Activated naive CD4-positive, alpha-beta T cell treated with anti-CD3 and anti-CD28 coated beads, Interleukin-2, amount 50 U/mL, for 16 hours (primary cell): ENCODE measurements at regions not wholly inside any gene's neighbourhood (a gene's known extent, or its start where the extent isn't known, plus 50 kb on each side); places are given as distances from the start of the nearest gene placed in this dataset.

Experiments used
- DNase-seq: peaks from one replicate; pipeline ENCODE4 v3.0.0-alpha.2; 2020

DNA sequence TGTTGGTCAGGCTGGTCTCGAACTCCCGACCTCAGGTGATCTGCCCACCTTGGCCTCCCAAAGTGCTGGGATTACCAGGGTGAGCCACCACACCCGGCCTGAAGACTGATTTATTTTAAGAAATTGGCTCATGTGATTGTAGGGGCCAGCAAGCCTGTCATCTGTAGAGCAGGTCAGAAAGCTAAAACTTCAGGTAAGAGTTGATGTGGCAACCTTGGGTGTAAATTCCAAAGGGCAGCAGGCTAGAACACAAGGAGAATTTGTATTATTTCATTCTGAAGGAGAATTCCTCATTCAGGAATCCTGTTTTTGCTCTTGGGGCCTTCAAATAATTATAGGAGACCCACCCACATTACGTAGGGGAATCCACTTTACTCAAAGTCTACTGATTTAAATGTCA, 728.7 kb downstream of the LTN1 start:
- no peak for DNase-seq

DNA sequence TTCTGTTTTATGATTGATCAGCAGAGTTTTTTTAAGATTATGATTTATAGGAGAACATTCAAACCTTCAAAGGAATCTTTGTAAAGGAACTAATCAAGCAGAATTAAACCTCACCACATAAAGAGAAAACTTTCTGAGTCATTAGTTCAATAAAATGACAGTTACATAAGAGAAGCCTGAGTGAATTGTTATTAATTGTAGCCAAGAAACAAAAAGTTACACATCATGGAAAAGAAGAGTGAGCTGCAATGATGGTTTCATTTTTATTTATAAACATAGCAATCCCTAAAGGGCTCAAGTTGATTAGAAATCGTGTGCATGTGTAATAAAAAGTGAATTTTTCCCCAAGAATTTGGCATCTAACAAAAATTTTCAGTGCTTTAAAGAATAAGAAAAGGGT, 731.4 kb downstream of the LTN1 start:
- DNase-seq = no peak

- DNase-seq = no peak
Measured at GRCh38 chr21:28257276-28257675, 735.4 kb downstream of the LTN1 start.

DNA sequence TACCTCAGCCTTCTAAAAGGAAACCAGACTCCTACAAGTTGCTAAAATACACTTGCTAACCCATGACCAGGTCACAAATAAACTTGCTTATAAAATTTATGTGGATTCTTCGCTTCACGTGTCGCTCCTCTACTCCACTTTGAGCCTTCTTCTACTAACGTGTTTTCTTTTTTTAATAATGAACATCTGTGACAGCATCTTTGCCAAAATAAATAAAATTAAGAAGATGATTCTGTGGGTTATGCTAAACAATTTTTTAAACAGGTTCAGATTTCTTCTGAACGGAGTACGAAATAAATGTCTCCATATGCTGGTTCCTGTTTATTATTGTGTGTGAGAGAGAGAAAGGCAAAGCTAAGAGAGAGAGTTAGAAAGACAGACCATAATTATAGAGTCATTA, 735.8 kb downstream of the LTN1 start:
- DNase-seq = no peak

DNA sequence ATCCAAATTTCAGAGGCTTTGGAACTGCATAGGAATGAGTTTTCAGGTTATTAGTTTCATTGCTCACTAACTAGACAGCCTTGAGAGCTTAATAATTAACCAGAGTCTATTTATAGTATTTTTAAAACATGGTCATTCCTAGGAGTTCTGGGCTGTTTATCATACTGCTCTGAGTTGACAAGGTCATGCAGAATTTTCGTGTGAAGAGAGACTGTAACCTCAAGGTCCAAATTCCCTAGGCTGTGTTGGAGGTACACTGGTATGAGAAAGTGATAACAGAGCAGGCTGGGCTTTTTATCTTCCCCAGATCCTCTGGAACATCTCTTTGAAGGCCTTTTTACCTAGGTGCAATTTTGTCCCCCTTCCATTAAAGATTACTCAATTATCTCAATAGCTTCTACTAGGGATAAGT, 736.3 kb downstream of the LTN1 start:
- no peak for DNase-seq

- DNase-seq = no peak
Measured at GRCh38 chr21:28253961-28254360, 738.7 kb downstream of the LTN1 start.

DNA sequence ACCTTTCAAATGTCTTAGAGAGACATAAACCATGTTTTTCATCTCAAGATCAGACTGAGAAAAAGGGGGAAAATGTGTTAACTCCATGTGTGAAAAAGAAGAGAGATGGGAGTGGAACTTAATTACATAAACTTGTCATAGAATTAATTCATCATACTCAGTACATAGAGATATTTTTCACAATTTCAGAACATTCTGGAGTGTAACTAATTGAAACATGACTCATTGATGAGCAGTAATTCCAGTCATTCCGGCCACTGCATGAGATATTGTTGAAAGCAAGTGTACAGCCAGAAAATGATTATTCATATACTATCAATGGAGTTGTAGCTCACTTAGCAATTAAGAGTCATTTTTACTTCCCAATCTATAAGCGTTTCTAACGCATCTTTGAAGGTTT, 739.3 kb downstream of the LTN1 start:
- DNase-seq = no peak

DNA sequence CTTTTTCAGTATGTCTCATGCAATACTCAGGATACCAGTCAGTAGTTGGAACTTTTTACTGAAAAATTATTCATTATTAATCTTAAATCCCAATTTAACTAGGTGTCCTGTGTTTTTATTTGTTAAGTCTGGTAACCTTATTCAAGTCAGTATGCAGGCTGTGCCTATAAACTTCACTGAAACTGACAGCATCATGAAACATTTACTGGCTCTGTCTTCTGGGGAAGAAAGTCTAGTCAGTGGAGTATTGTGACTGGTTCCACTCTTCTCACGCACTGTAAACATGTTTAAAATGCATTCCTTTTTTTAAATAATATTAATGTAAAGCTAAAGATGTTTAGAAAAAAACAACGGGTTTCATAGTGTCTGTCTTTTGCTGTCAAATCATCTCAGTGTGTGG, 739.7 kb downstream of the LTN1 start:
- DNase-seq = no peak

DNA sequence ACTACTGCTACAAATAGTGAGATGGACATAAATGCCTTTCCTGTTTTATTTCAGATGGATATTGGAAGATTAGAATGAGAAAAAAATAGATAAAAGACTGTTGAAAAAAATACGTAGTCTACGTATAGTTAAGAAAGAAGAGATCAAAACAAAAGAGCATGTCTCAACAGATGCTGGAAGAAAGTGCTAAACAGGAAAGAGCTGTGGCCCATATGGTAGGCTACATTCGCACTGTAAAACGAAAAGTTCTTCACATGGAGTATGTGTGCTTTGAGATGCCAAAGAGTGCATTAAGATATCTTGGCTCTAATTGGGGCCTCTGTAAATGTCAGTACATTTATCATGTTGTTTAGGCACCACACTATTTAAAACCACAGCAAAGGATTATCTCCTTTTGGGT, 741.7 kb downstream of the LTN1 start:
- no peak for DNase-seq

DNA sequence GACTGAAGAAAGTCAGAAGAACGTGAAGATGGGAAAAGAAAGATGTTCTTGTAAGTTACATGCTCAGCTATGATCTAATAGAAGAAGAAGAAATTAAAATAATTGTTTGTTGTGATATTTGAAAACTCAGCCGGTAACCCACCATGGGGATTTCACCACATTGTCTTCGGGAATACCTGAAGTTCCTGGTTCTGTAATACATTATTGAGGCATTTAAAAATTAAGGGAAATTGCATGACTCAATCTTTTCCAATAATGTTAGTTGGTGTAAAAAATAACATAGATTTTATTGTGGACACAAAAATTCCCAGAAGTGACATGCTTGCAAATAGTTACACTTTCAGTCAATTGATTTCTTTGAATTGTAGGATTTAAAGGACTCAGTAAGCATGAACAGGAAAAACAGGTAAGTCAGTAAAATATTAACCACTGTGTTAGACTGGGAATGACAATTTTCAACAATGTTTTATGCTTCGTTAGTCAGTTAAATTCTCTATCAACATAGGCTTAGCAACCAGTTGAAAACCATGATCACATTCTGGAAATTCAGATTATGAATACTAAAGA, 745.1 kb downstream of the LTN1 start:
- no peak for DNase-seq

DNA sequence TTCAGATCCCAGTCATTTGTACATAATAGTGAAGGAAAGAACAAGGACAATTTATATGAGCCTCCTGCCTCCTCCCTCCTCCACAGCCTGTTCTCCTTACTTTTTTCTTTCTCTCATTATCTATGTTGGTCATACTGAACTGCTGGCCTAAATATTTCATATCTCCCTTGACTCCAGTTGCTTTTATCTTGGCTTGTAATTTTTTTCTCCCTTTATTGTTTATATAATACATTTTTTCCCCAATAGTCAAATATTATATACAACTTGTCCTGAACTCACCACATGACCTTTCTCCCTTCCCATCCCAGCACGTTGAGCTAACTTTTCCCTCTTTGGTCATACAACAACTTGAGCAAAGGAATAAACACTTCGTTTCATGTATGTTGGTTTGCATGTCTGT, 752.1 kb downstream of the LTN1 start:
- DNase-seq = no peak

DNA sequence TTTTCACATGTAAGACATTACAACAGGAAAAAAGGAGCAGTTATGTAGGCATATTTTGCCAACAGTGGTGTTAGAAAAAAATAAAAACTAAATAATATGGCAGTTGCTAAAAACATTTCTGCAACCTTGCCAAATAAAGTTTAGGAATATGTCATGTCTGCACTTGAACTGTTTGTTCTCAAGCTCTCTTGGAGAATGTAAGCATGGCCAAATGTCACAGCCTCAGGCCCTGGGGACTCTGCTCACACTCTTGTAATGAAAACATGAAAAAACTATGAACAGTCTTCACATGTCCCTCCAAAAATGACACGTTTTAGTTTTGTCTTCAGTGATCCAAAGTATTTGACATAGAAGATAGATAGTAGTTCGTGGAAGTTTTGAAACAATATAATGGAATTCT, 753.3 kb downstream of the LTN1 start:
- no peak for DNase-seq

GRCh38 chr21:28237661-28238060, 755.0 kb downstream of the LTN1 start:
- no peak for DNase-seq

GRCh38 chr21:28235169-28235895, 757.3 kb downstream of the LTN1 start:
- no peak for DNase-seq

GRCh38 chr21:28234326-28234725, 758.4 kb downstream of the LTN1 start:
- DNase-seq = no peak

DNA sequence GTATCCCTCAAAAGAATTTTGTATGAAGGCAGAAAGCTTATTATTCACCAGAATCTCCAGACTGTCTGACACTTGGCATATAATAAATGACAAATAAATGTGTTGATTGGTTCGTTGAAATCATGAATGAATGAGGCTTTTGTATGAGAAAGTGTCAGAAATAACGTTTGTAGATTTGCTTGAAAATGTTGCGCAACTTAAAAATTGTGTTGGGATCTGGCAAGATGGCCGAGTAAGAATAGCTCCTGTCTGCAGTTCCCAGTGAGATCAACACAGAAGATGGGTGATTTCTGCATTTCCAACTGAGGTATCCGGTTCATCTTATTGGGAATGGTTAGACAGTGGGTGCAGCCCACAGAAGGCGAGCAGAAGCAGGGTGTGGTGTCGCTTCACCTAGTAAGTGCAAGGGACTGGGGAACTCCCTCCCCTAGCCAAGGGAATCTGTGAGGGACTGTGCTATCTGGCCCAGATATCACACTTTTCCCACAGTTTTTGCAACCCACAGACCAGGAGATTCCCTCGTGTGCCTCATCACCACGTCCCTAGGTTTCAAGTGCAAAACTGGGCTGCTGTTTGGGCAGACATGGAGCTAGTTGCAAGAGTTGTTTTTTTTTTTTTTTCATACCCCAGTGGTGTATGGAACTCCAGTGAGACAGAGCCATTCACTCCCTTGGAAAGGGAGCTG, 759.0 kb downstream of the LTN1 start:
- no peak for DNase-seq

DNA sequence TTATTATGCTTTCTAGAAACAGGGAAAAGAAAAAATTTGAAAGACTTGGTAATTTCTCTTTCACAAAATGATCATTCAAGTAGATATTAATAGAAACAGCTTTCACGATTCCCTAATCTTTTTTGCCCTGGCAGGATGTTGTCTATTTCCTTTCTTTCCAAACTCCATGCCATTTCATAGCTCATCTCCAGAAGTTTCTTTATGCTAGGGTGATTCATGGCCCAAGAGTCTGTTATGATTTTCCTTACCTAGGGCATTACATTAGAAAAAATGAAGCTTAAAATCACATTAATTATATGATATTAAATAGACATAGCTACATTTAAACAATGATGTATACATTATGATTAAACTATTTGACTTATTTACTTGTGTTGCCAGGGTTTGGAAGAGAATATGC, 762.1 kb downstream of the LTN1 start:
- DNase-seq = no peak

GRCh38 chr21:28229814-28230213, 762.9 kb downstream of the LTN1 start:
- DNase-seq = no peak

GRCh38 chr21:28228636-28228995, 764.1 kb downstream of the LTN1 start:
- no peak for DNase-seq

DNA sequence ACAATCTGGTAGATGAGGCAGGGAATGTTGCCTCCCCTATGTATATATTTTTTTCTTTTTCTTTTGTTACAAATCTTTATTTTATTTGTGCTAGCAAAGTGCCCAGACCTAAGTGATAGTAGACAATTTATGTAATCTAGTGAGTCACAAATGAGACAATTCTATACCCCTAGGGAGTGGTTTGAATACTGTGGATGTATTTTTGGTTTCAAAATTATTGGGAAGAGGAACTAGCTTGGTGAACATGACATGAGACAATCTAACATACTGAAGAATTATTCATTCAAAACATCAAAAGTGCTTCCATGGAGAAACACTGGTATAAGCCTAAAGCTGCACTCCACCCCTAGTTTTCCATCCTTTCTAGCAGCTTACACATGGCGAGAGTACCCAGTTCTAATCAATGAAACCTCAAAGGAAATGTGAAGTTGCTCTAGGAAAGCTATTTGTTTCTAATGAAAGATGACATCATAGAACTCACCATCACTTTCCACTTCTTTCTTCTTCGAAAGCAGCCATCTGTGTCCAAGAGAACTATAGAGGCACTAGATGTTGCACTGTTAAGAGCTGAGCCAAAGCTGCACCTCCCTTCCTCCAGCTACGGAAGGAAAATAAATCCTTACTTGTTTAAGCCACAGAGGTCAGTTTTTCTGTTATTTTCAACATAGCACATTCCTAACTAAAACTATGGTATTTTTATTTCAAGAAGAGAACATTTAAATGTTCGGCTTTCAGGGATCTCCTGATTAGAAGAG, 764.6 kb downstream of the LTN1 start:
- no peak for DNase-seq

- no peak for DNase-seq
Measured at GRCh38 chr21:28226563-28226962, 766.1 kb downstream of the LTN1 start.

DNA sequence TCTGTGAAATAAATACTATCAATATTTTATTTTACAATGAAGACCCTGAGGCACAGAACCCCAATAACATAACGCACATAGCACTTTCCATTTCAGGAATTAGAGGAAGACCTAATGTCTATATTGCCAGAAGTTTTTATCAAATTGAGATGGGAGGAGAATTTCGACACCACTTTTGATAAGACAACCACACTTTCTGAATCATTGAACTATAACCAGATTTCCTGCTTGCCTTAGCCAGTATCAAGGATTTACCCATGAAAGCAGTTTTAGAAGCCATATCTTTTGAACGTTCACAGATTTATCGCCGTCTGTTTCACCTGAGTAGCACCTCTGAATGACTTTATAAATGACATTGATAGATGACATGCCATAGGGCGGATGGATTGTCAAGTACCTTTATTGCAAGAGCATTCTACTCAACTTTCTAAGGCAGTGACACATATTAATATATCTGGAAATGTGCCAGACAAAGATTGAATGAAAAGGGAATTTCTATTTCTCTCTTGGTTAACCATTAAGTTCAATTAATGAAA, 768.4 kb downstream of the LTN1 start:
- DNase-seq = no peak

GRCh38 chr21:28221984-28222383, 770.7 kb downstream of the LTN1 start:
- DNase-seq = no peak

GRCh38 chr21:28220680-28221079, 772.0 kb downstream of the LTN1 start:
- DNase-seq = no peak
